Heart right ventricle (tissue), 16 donors: ENCODE measurements at regions not wholly inside any gene's neighbourhood (a gene's known extent, or its start where the extent isn't known, plus 50 kb on each side); places are given as distances from the start of the nearest gene placed in this dataset.

Experiments used
- ATAC-seq, 8 donors: fragments of 200-7000 bp; cut with Tn5 transposase; one replicate each; pipeline ENCODE4 v1.9.1; 2020; ENCODE audit warnings: mild to moderate bottlenecking in 8 of 8, moderate library complexity in 8 of 8, moderate number of reproducible peaks in 1 of 8
- DNase-seq, 2 donors: peaks; one replicate each; pipeline ENCODE4 v3.0.0-alpha.2; 2020
- H3K27ac ChIP-seq, 10 donors: fragments of 200-600 bp; sonication (generic) in 2 of 10; one replicate each; pipeline versions ENCODE4 v1.5.0 to v1.8.0; 2020 to 2022; ENCODE audit warnings: mild to moderate bottlenecking in 3 of 10
- H3K27me3 ChIP-seq, 7 donors: fragments of 200-600 bp; one replicate each; pipeline ENCODE4 v1.8.0; 2021 to 2022; ENCODE audit warnings: mild to moderate bottlenecking in 2 of 7
- H3K36me3 ChIP-seq, 9 donors: fragments of 200-600 bp; sonication (generic) in 1 of 9; one replicate each; pipeline versions ENCODE4 v1.5.0 to v1.8.0; 2020 to 2022; ENCODE audit warnings: mild to moderate bottlenecking in 2 of 9
- H3K4me1 ChIP-seq, 9 donors: fragments of 200-600 bp; sonication (generic) in 1 of 9; one replicate each; pipeline versions ENCODE4 v1.5.0 to v1.8.0; 2020 to 2022; ENCODE audit warnings: mild to moderate bottlenecking in 4 of 9
- H3K4me3 ChIP-seq, 10 donors: fragments of 200-600 bp; sonication (generic) in 2 of 10; one replicate each; pipeline versions ENCODE4 v1.5.0 to v1.8.0; 2020 to 2022; ENCODE audit warnings: mild to moderate bottlenecking in 7 of 10, moderate library complexity in 2 of 10
- H3K9me3 ChIP-seq, 11 donors: fragments of 200-600 bp in 10 of 11; sonication (generic) in 2 of 11; one replicate each; pipeline versions ENCODE4 v1.5.0 to v1.8.0; 2013 to 2022; ENCODE audit warnings: mild to moderate bottlenecking in 2 of 11, control low read depth in 1 of 11, moderate library complexity in 1 of 11
- WGBS, 2 donors: extraction: QIAGEN DNeasy Blood & Tissue Kit; methylation state at CpG; one replicate each; pipeline ENCODE4 v1.1.7; 2013; ENCODE audit warnings: inconsistent platforms in 1 of 2; 5-methylcytosine and 5-hydroxymethylcytosine counted together
- intact Hi-C, 10 donors: fragments of 100-400 bp; cut with DNase I; formaldehyde crosslinking; loops; one replicate each; pipeline versions ENCODE4 v1.11.1 to v1.14.2; 2022
- TF ChIP-seq, protein P1 (sequence below), 9 donors: fragments of 200-600 bp; sonication (generic) in 2 of 9; IDR thresholded peaks; one replicate each; pipeline versions ENCODE4 v1.5.0 to v1.8.0; 2021 to 2022; ENCODE audit warnings: antibody characterized with exemption in 9 of 9, mild to moderate bottlenecking in 5 of 9, moderate library complexity in 1 of 9
- donor health status: Arrhythmogenic right ventricular cardiomyopathy.
- donor health status: ischemic (EF 13 %, LVEDD 7.1; RV severe dilation, severe dysfunction).
- donor health status: healthy with polysubstance abuse.
- donor health status: DM: no; HTN: yes; CAD: no.
- donor health status: DM: no; HTN: no; CAD: no.
- donor health status: ischemic (EF 25% LVEDD 6.9; RV normal size, moderate dysfunction).
- donor health status: ischemic (EF 25% LVEDD 5.7; RV mildly dilated, moderate dysfunction).
- donor health status: healthy.
- donor health status: DM: yes; HTN: yes; CAD: no.
- donor health status: Ischemic cardiomyopathy.
- donor health status: ischemic (EF 35%, LVEDD 5.7; RV mildly dilated, moderate dysfunction).
- donor health status: nonischemic (EF 11% LVEDD 7.7; RV severe dilation, severe dysfunction).
- donor health status: DM: yes; HTN: yes; CAD: no.
- donor health status: PGD.
- donor health status: ischemic (EF 29% LVEDD 5.4; RV normal size, mild dysfunction).
- donor health status: nonischemic (EF 23%, LVEDD 6.1; RV moderate dilation, normal function).

DNA sequence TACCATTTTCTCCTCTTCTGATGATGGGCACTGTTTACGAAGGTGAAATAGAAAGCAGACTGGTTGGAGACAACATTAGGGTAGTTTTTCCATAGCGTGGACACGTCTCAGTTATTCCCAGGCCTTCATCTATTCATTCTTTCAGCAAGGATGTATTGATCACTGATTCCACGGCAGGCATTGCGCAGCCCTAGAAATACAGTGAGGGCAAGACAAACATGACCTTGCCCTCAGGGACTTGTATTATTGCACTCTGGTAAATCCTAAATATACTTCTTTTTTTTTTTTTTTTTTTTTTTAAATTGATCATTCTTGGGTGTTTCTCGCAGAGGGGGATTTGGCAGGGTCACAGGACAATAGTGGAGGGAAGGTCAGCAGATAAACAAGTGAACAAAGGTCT lies 167.3 kb upstream of the SPRED2 start:
- DNase-seq (no peak), ATAC-seq (no peak)
- H3K9me3 ChIP-seq: peaks cover 0 to 4% (median 0%) of the 10 kb centered on the region in 11 donors
- WGBS, 2 donors: 91 to 93% methylated on average over 5 of the region's 6 CpGs
- no peak overlapping the region for H3K4me3 ChIP-seq
- no peaks in the 10 kb centered on the region for H3K36me3 ChIP-seq
- peaks cover 0 to 15% (median 5%) of the 10 kb centered on the region in 9 donors for H3K4me1 ChIP-seq
- TF ChIP-seq, protein P1, sequence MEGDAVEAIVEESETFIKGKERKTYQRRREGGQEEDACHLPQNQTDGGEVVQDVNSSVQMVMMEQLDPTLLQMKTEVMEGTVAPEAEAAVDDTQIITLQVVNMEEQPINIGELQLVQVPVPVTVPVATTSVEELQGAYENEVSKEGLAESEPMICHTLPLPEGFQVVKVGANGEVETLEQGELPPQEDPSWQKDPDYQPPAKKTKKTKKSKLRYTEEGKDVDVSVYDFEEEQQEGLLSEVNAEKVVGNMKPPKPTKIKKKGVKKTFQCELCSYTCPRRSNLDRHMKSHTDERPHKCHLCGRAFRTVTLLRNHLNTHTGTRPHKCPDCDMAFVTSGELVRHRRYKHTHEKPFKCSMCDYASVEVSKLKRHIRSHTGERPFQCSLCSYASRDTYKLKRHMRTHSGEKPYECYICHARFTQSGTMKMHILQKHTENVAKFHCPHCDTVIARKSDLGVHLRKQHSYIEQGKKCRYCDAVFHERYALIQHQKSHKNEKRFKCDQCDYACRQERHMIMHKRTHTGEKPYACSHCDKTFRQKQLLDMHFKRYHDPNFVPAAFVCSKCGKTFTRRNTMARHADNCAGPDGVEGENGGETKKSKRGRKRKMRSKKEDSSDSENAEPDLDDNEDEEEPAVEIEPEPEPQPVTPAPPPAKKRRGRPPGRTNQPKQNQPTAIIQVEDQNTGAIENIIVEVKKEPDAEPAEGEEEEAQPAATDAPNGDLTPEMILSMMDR (IDR thresholded peaks at IDR 0.05): no peak
- H3K27me3 ChIP-seq: no peaks in the 10 kb centered on the region
- intact Hi-C loops: no loop called here
- no peak overlapping the region for H3K27ac ChIP-seq

DNA sequence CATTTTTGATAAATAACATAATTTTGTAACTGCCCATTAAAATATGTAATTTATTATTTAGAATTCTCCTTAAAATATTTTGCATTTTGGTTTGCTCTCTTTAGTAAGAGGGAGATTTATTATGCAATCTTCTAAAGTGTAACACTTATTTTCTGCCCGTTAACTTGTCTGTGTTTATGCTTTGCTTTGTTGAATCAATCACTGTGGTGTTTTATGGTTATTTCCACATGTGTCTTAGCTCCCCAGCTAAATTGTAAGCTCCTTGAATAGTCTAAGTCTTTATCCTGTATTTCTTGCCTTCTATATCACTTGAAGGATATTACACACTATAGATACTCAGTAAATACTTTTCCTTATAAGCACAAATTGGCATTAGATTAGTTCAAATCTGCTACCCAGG lies 166.6 kb upstream of the SPRED2 start:
- intact Hi-C loops: no loop called here
- TF ChIP-seq, protein P1 (IDR thresholded peaks at IDR 0.05): no peak
- DNase-seq: no peak
- H3K36me3 ChIP-seq: no peaks in the 10 kb centered on the region
- H3K4me1 ChIP-seq: peaks cover 0 to 8% (median 2%) of the 10 kb centered on the region in 9 donors
- H3K4me3 ChIP-seq: no peak overlapping the region
- WGBS, 2 donors: 83 to 96% methylated on average over 1 of the region's 1 CpG
- H3K9me3 ChIP-seq: peaks cover 0 to 11% (median 5%) of the 10 kb centered on the region in 11 donors
- H3K27ac ChIP-seq: no peak overlapping the region
- ATAC-seq: no peak
- H3K27me3 ChIP-seq: no peaks in the 10 kb centered on the region

DNA sequence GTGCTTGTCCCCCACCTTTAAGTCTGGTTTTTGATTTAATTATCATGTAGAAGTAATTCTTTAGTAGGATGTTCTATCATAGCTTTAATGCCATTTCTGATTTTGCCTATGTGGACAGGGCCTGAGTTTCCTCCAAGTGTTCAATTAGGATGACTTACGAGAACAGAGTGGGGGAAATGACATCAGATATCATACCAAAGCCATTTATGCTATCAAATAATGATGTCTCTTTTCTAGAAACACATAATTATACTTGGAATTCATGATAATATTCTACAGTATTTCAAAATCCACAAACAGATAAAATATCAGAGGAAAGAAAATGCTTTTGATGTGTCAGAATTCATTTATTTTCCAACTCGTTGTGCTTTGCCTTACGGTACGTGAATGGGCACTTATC lies 165.9 kb upstream of the SPRED2 start:
- intact Hi-C loops: no loop called here
- Histone ChIP-seq H3K36me3 (no peaks in the 10 kb centered on the region), H3K27me3 (no peaks in the 10 kb centered on the region), H3K4me1 (peaks cover 0 to 7% (median 0%) of the 10 kb centered on the region in 9 donors), H3K9me3 (peaks cover 0 to 18% (median 6%) of the 10 kb centered on the region in 11 donors), H3K27ac (no peak overlapping the region), H3K4me3 (no peak overlapping the region)
- DNase-seq (no peak), ATAC-seq (no peak)
- TF ChIP-seq, protein P1 (IDR thresholded peaks at IDR 0.05): no peak
- WGBS, 2 donors: 84 to 86% methylated on average over 4 of the region's 4 CpGs

GRCh38 chr2:65595630-65596029 lies 163.2 kb upstream of the SPRED2 start:
- intact Hi-C loops: no loop called here
- Histone ChIP-seq H3K9me3 (peaks cover 0 to 22% (median 6%) of the 10 kb centered on the region in 11 donors), H3K27ac (no peak overlapping the region), H3K4me3 (no peak overlapping the region), H3K36me3 (no peaks in the 10 kb centered on the region), H3K4me1 (no peaks in the 10 kb centered on the region), H3K27me3 (no peaks in the 10 kb centered on the region)
- DNase-seq: no peak
- TF ChIP-seq, protein P1 (IDR thresholded peaks at IDR 0.05): no peak
- ATAC-seq: no peak

DNA sequence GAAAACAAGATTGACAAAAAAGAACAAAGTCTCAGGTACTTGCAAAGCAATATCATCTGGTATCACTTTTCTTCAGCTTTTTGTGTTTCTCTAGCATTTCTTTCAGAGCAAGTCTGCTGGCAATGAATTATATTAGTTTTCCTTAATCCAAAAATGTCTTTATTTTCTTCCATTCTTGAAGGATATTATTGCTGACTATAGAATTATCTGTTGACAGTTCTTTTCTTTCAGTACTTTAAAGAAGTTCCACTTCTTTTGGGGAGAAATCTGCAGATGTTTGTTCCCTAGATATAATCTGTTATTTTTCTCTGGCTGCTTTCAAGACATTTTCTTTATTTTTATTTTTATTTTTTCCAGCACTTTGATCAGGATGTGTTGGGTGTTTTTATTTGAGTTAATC lies 161.8 kb upstream of the SPRED2 start:
- no peak overlapping the region for H3K4me3 ChIP-seq
- no peaks in the 10 kb centered on the region for H3K36me3 ChIP-seq
- no peaks in the 10 kb centered on the region for H3K4me1 ChIP-seq
- no peaks in the 10 kb centered on the region for H3K27me3 ChIP-seq
- no peak for ATAC-seq
- TF ChIP-seq, protein P1 (IDR thresholded peaks at IDR 0.05): no peak
- DNase-seq: no peak
- peaks cover 0 to 22% (median 6%) of the 10 kb centered on the region in 11 donors for H3K9me3 ChIP-seq
- no peak overlapping the region for H3K27ac ChIP-seq
- intact Hi-C loops: no loop called here
